Breast epithelium (tissue), 3 donors: ENCODE measurements at regions not wholly inside any gene's neighbourhood (a gene's known extent, or its start where the extent isn't known, plus 50 kb on each side); places are given as distances from the start of the nearest gene placed in this dataset.

Experiments used
- POLR2A ChIP-seq: fragments of 450-650 bp; IDR thresholded peaks from one replicate; pipeline ENCODE4 v1.6.1; 2016; ENCODE audit warnings: antibody characterized with exemption, mild to moderate bottlenecking, moderate library complexity
- TF ChIP-seq, protein P1 (sequence below), 3 donors: fragments of 450-650 bp; IDR thresholded peaks; one replicate each; pipeline ENCODE4 v1.5.1; 2016 to 2017; ENCODE audit warnings: antibody characterized with exemption in 3 of 3, mild to moderate bottlenecking in 3 of 3, moderate library complexity in 3 of 3

DNA sequence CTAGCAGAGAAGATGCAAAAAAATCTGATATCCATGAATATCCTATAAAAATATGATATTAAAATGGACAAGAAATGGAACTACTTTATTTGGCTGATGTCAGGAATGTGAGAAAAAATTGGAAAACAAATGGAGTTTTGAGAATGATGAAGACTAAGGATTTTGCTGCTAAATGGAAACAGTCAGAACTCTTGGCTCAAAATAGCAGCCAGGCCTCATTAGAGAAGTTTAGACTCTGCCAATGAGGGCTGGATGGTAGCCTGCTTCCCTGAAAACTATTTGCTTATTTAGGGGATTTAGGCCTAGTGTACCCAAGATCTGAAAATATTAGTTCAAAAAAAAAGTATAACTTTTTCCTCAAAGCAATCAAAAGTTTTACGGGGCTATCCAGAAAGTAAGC is 458.5 kb downstream of the TFEC start:
- TF ChIP-seq, protein P1, sequence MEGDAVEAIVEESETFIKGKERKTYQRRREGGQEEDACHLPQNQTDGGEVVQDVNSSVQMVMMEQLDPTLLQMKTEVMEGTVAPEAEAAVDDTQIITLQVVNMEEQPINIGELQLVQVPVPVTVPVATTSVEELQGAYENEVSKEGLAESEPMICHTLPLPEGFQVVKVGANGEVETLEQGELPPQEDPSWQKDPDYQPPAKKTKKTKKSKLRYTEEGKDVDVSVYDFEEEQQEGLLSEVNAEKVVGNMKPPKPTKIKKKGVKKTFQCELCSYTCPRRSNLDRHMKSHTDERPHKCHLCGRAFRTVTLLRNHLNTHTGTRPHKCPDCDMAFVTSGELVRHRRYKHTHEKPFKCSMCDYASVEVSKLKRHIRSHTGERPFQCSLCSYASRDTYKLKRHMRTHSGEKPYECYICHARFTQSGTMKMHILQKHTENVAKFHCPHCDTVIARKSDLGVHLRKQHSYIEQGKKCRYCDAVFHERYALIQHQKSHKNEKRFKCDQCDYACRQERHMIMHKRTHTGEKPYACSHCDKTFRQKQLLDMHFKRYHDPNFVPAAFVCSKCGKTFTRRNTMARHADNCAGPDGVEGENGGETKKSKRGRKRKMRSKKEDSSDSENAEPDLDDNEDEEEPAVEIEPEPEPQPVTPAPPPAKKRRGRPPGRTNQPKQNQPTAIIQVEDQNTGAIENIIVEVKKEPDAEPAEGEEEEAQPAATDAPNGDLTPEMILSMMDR (IDR thresholded peaks at IDR 0.05): no peak
- no peak for TF ChIP-seq POLR2A
